ENCODE measurements at regions not wholly inside any gene's neighbourhood (a gene's known extent, or its start where the extent isn't known, plus 50 kb on each side); places are given as distances from the start of the nearest gene placed in this dataset.

- TF ChIP-seq CTCF (IDR thresholded peaks at IDR 0.05 in 2 of 3, conservative IDR thresholded peaks at IDR 0.05 in 1 of 3; ENCODE audit: control insufficient read depth in 2 of 3, extremely low read depth in 1 of 3, insufficient read depth in 1 of 3, low read depth in 3 of 3, low read length in 3 of 3) (no peak), SP1 (IDR thresholded peaks at IDR 0.05; ENCODE audit: low read depth, low read length) (no peak), EP300 (IDR thresholded peaks at IDR 0.05; ENCODE audit: borderline replicate concordance in 1 of 2, control insufficient read depth in 1 of 2, low read depth in 2 of 2, low read length in 2 of 2) (no peak), CEBPZ (IDR thresholded peaks at IDR 0.05; ENCODE audit: low read depth, low read length) (no peak), MXI1 (IDR thresholded peaks at IDR 0.05; ENCODE audit: low read depth, low read length) (no peak), JUND (IDR thresholded peaks at IDR 0.05; ENCODE audit: low read depth, low read length) (no peak), EZH2 (IDR thresholded peaks at IDR 0.05; ENCODE audit: borderline replicate concordance, control insufficient read depth, low read depth, low read length) (no peak), ESRRA (IDR thresholded peaks at IDR 0.05; ENCODE audit: low read length) (no peak)
Measured at GRCh38 chr5:92268343-92268742, 885.2 kb upstream of the ARRDC3 start.

All from GM12878 (cell line).